Medulla oblongata (tissue), 1 donor: ENCODE measurements at regions not wholly inside any gene's neighbourhood (a gene's known extent, or its start where the extent isn't known, plus 50 kb on each side); places are given as distances from the start of the nearest gene placed in this dataset.

ENCODE experiments used
- DNase-seq: peaks from one replicate; pipeline ENCODE4 v3.0.0-alpha.2; 2015; ENCODE audit errors: extremely low spot score

- DNase-seq, result no peak
These were observed 212.1 kb upstream of the FMN2 start for GRCh38 chr1:239879321-239880170.

GRCh38 chr1:239882967-239883366, 208.7 kb upstream of the FMN2 start:
- no peak for DNase-seq

- peak; percentile 26 for DNase-seq
These were observed 206.9 kb upstream of the FMN2 start for GRCh38 chr1:239884796-239885195.

GRCh38 chr1:239886266-239886665, 205.4 kb upstream of the FMN2 start:
- no peak for DNase-seq

GRCh38 chr1:239888639-239889038, 203.0 kb upstream of the FMN2 start:
- DNase-seq, result no peak

GRCh38 chr1:239891621-239892358, 199.9 kb upstream of the FMN2 start:
- DNase-seq, result no peak

- DNase-seq, result no peak
These were observed 199.1 kb upstream of the FMN2 start for GRCh38 chr1:239892602-239893001.

GRCh38 chr1:239893127-239893731, 198.5 kb upstream of the FMN2 start:
- DNase-seq, result no peak

GRCh38 chr1:239896569-239896968, 195.1 kb upstream of the FMN2 start:
- DNase-seq, result no peak

GRCh38 chr1:239896980-239897379, 194.7 kb upstream of the FMN2 start:
- no peak for DNase-seq

GRCh38 chr1:239897458-239897857, 194.2 kb upstream of the FMN2 start:
- DNase-seq, result no peak

- DNase-seq, result peak; percentile 87
These were observed 193.5 kb upstream of the FMN2 start for GRCh38 chr1:239898062-239898730.

GRCh38 chr1:239899747-239900146, 191.9 kb upstream of the FMN2 start:
- no peak for DNase-seq

GRCh38 chr1:239906394-239906793, 185.3 kb upstream of the FMN2 start:
- DNase-seq, result no peak

GRCh38 chr1:239909898-239910297, 181.8 kb upstream of the FMN2 start:
- peak; percentile 25 for DNase-seq

- no peak for DNase-seq
These were observed 179.2 kb upstream of the FMN2 start for GRCh38 chr1:239912471-239912870.

- DNase-seq, result no peak
These were observed 178.5 kb upstream of the FMN2 start for GRCh38 chr1:239913141-239913585.

GRCh38 chr1:239914751-239915231, 176.9 kb upstream of the FMN2 start:
- no peak for DNase-seq

GRCh38 chr1:239918634-239919033, 173.0 kb upstream of the FMN2 start:
- DNase-seq, result no peak

GRCh38 chr1:239920214-239920613, 171.5 kb upstream of the FMN2 start:
- DNase-seq, result no peak

- DNase-seq, result no peak
These were observed 168.7 kb upstream of the FMN2 start for GRCh38 chr1:239922778-239923522.
